ENCODE measurements at regions not wholly inside any gene's neighbourhood (a gene's known extent, or its start where the extent isn't known, plus 50 kb on each side); places are given as distances from the start of the nearest gene placed in this dataset.

- TF ChIP-seq PREB (CRISPR knock-in tag; IDR thresholded peaks at IDR 0.05), result no peak
- no peak for TF ChIP-seq ATF3 (IDR thresholded peaks at IDR 0.05)
- TF ChIP-seq ATF3 (CRISPR knock-in tag; conservative IDR thresholded peaks at IDR 0.05), result no peak
- TF ChIP-seq ZFP1 (CRISPR knock-in tag; IDR thresholded peaks at IDR 0.05), result no peak
- no peak for TF ChIP-seq CREM (IDR thresholded peaks at IDR 0.05; ENCODE audit: low read depth)
- no peak for TF ChIP-seq SIRT6 (IDR thresholded peaks at IDR 0.05; ENCODE audit: low read depth, low read length)
- TF ChIP-seq KLF16 (IDR thresholded peaks at IDR 0.05), result no peak
- no peak for TF ChIP-seq SMC3 (conservative IDR thresholded peaks at IDR 0.05; ENCODE audit: insufficient read depth, low read depth, low read length)
Observed at GRCh38 chr6:130534627-130535026, 168.8 kb downstream of the TMEM200A start (continued).

GRCh38 chr6:130535242-130535641 is 169.4 kb downstream of the TMEM200A start:
- no peaks in the 10 kb centered on the region; the same call in 1 of the 2 replicates for H3K9me3 ChIP-seq (replicated peaks; ENCODE audit: control insufficient read depth, insufficient read depth, low read depth, low read length)
- in situ Hi-C loops (cut with MboI), result no loop called here
- BruUV-seq (replicated peaks), result no TSS peak
- no peak overlapping the region for H3K9ac ChIP-seq (ENCODE audit: insufficient read depth in 1 of 2, low read depth in 2 of 2, low read length in 2 of 2)
- no peaks in the 10 kb centered on the region for H3K9me1 ChIP-seq (ENCODE audit: control insufficient read depth, insufficient read depth, low read length)
- no peaks in the 10 kb centered on the region for H3K27me3 ChIP-seq (ENCODE audit: control insufficient read depth in 2 of 2, insufficient read depth in 2 of 2, low read length in 2 of 2)
- no peaks in the 10 kb centered on the region for H3K36me3 ChIP-seq (ENCODE audit: control insufficient read depth, insufficient read depth, low read length)
- DNase-seq (ENCODE audit: extremely low read depth in 1 of 4, low spot score in 3 of 4), result no peak
- H3K4me1 ChIP-seq (replicated peaks in 1 of 2; ENCODE audit: control insufficient read depth in 2 of 2, insufficient read depth in 2 of 2, low read length in 2 of 2), result no peaks in the 10 kb centered on the region
- no peak overlapping the region for H2AFZ ChIP-seq (ENCODE audit: low read depth, low read length)
- H3K4me2 ChIP-seq (ENCODE audit: insufficient read depth, low read length), result no peak overlapping the region
- no peak overlapping the region for H3K27ac ChIP-seq (ENCODE audit: extremely low read depth, low read depth, low read length)
- ATAC-seq, result no peak
- intact Hi-C loops (cut with micrococcal nuclease), result no loop called here
- POLR2A ChIA-PET, result no interaction called here
- H4K20me1 ChIP-seq (replicated peaks; ENCODE audit: control insufficient read depth, insufficient read depth, low read length), result no peaks in the 10 kb centered on the region
- CTCF ChIA-PET (ENCODE audit: low intra/inter-chr PET ratio), result no interaction called here
- H3K79me2 ChIP-seq (ENCODE audit: control insufficient read depth, insufficient read depth, low read length), result no peaks in the 10 kb centered on the region
- 5% methylated on average over 2 of the region's 2 CpGs for WGBS (ENCODE audit: insufficient coverage, low coverage, missing lambda C conversion rate)
- no peak for FAIRE-seq
- H3K4me3 ChIP-seq, result no peak overlapping the region
- TF ChIP-seq ZHX1 (conservative IDR thresholded peaks at IDR 0.05; ENCODE audit: low read length) (no peak), SUPT5H (IDR thresholded peaks at IDR 0.05) (no peak), ZNF143 (CRISPR knock-in tag; IDR thresholded peaks at IDR 0.05) (no peak), HMGXB4 (CRISPR knock-in tag; IDR thresholded peaks at IDR 0.05) (no peak), ZNF785 (CRISPR knock-in tag; IDR thresholded peaks at IDR 0.05) (no peak), SOX6 (IDR thresholded peaks at IDR 0.05) (no peak), CTCF (IDR thresholded peaks at IDR 0.05 in 2 of 3, conservative IDR thresholded peaks at IDR 0.05 in 1 of 3; ENCODE audit: insufficient read depth in 2 of 3, low read depth in 1 of 3, low read length in 3 of 3) (no peak)
